DND-41 (cell line): ENCODE measurements at regions not wholly inside any gene's neighbourhood (a gene's known extent, or its start where the extent isn't known, plus 50 kb on each side); places are given as distances from the start of the nearest gene placed in this dataset.

Experiments used
- CTCF ChIP-seq: IDR thresholded peaks from 2 replicates; pipeline ENCODE4 v1.5.1; 2012; ENCODE audit warnings: borderline replicate concordance, low read length, moderate library complexity, mild to moderate bottlenecking; ENCODE audit not compliant: poor library complexity, severe bottlenecking; ENCODE audit errors: extremely low read depth
- EZH2 ChIP-seq: IDR thresholded peaks from 3 replicates; pipeline ENCODE4 v1.6.1; 2012; ENCODE audit warnings: borderline replicate concordance, low read depth, mild to moderate bottlenecking, moderate library complexity, low read length, inconsistent platforms; ENCODE audit not compliant: severe bottlenecking

- no peak for TF ChIP-seq CTCF
- TF ChIP-seq EZH2: no peak
Observed at GRCh38 chr4:98202907-98203306, 58.3 kb upstream of the RAP1GDS1 start.
